ENCODE measurements at regions not wholly inside any gene's neighbourhood (a gene's known extent, or its start where the extent isn't known, plus 50 kb on each side); places are given as distances from the start of the nearest gene placed in this dataset.

GRCh38 chr3:94195381-94195780 lies 132.5 kb downstream of the NSUN3 start (continued):
- TF ChIP-seq POLR2AphosphoS5 (IDR thresholded peaks at IDR 0.05; ENCODE audit: low read depth) (no peak), CREB1 (CRISPR knock-in tag; IDR thresholded peaks at IDR 0.05; ENCODE audit: low read depth) (no peak), EZH2phosphoT487 (IDR thresholded peaks at IDR 0.05; ENCODE audit: unreplicated experiment) (no peak), ZNF462 (CRISPR knock-in tag; IDR thresholded peaks at IDR 0.05) (no peak)

- ATAC-seq, result no peak
- Mint-ChIP-seq H3K9me3 (no peaks in the 10 kb centered on the region), H3K4me3 (no peak overlapping the region), H3K27me3 (ENCODE audit: insufficient read depth, low read depth, poor library complexity) (no peaks in the 10 kb centered on the region), H3K36me3 (ENCODE audit: low read depth) (no peaks in the 10 kb centered on the region), H3K4me1 (peaks cover 7% of the 10 kb centered on the region; the same call in 2 of the 3 replicates), H3K27ac (no peak overlapping the region)
- H3K79me2 ChIP-seq (replicated peaks; ENCODE audit: insufficient read depth), result no peaks in the 10 kb centered on the region
- H2AFZ ChIP-seq, result no peak overlapping the region
- no peak for DNase-seq (ENCODE audit: low spot score)
- H3K4me2 ChIP-seq, result no peak overlapping the region
- no peaks in the 10 kb centered on the region for H3F3A ChIP-seq (replicated peaks; ENCODE audit: low read depth)
- H4K20me1 ChIP-seq (replicated peaks; ENCODE audit: insufficient read depth), result no peaks in the 10 kb centered on the region
- H3K4me3 ChIP-seq, result no peak overlapping the region
- TF ChIP-seq POLR2AphosphoS5 (IDR thresholded peaks at IDR 0.05; ENCODE audit: low read depth), result no peak
- no peaks in the 10 kb centered on the region for H3K27me3 ChIP-seq (ENCODE audit: insufficient read depth)
- H3K27ac ChIP-seq (ENCODE audit: low read depth), result no peak overlapping the region
- H3K36me3 ChIP-seq (ENCODE audit: insufficient read depth), result no peaks in the 10 kb centered on the region
- no peaks in the 10 kb centered on the region for H3K4me1 ChIP-seq (ENCODE audit: insufficient read depth)
- H3K9me2 ChIP-seq (ENCODE audit: insufficient read depth), result peaks cover 19% of the 10 kb centered on the region
Observed at GRCh38 chr3:94206291-94206690, 143.4 kb downstream of the NSUN3 start.

GRCh38 chr3:94210256-94210655 lies 147.4 kb downstream of the NSUN3 start:
- Mint-ChIP-seq H3K36me3 (ENCODE audit: low read depth) (no peaks in the 10 kb centered on the region), H3K27me3 (ENCODE audit: insufficient read depth, low read depth, poor library complexity) (no peaks in the 10 kb centered on the region), H3K4me3 (no peak overlapping the region), H3K9me3 (no peaks in the 10 kb centered on the region; the same call in 2 of the 3 replicates), H3K4me1 (no peaks in the 10 kb centered on the region), H3K27ac (no peak overlapping the region)
- Histone ChIP-seq H3K4me1 (ENCODE audit: insufficient read depth) (no peaks in the 10 kb centered on the region), H3K79me2 (replicated peaks; ENCODE audit: insufficient read depth) (no peaks in the 10 kb centered on the region), H3K36me3 (ENCODE audit: insufficient read depth) (no peaks in the 10 kb centered on the region), H4K20me1 (replicated peaks; ENCODE audit: insufficient read depth) (no peaks in the 10 kb centered on the region), H3K9me2 (ENCODE audit: insufficient read depth) (peaks cover 12% of the 10 kb centered on the region; the same call in 1 of the 2 replicates), H3K27ac (ENCODE audit: low read depth) (no peak overlapping the region), H3F3A (replicated peaks; ENCODE audit: low read depth) (no peaks in the 10 kb centered on the region), H3K4me2 (no peak overlapping the region), H2AFZ (no peak overlapping the region), H3K27me3 (ENCODE audit: insufficient read depth) (no peaks in the 10 kb centered on the region), H3K4me3 (no peak overlapping the region)
- DNase-seq (ENCODE audit: low spot score) (no peak), ATAC-seq (no peak)
- no peak for TF ChIP-seq ZNF462 (CRISPR knock-in tag; IDR thresholded peaks at IDR 0.05)

Measured in GM23338 (cell line).